Osteocyte (in vitro differentiated cells): ENCODE measurements at regions not wholly inside any gene's neighbourhood (a gene's known extent, or its start where the extent isn't known, plus 50 kb on each side); places are given as distances from the start of the nearest gene placed in this dataset.
A peak's percentile ranks its signal among the peaks of the same experiment; 100 is the strongest.

Experiments used
- DNase-seq: peaks from one replicate; pipeline ENCODE4 v3.0.0; 2021; ENCODE audit warnings: mixed read lengths; ENCODE audit not compliant: unreplicated experiment; ENCODE audit errors: extremely low spot score
- H3K27ac Mint-ChIP-seq: one replicate; pipeline ENCODE4 v1.8.0; 2021; ENCODE audit warnings: mild to moderate bottlenecking, mixed read lengths; ENCODE audit not compliant: unreplicated experiment
- H3K27me3 Mint-ChIP-seq: one replicate; pipeline ENCODE4 v1.8.0; 2021; ENCODE audit warnings: mixed read lengths; ENCODE audit not compliant: unreplicated experiment
- H3K36me3 Mint-ChIP-seq: one replicate; pipeline ENCODE4 v1.8.0; 2021; ENCODE audit warnings: mixed read lengths; ENCODE audit not compliant: unreplicated experiment
- H3K4me1 Mint-ChIP-seq: one replicate; pipeline ENCODE4 v1.8.0; 2021; ENCODE audit warnings: mixed read lengths; ENCODE audit not compliant: unreplicated experiment
- H3K4me3 Mint-ChIP-seq: one replicate; pipeline ENCODE4 v1.8.0; 2021; ENCODE audit warnings: mild to moderate bottlenecking, moderate library complexity, mixed read lengths; ENCODE audit not compliant: unreplicated experiment
- H3K9me3 Mint-ChIP-seq: one replicate; pipeline ENCODE4 v1.8.0; 2021; ENCODE audit warnings: mixed read lengths; ENCODE audit not compliant: unreplicated experiment
- CTCF ChIP-seq: fragments of 200-600 bp; sonication (generic); IDR thresholded peaks from 2 replicates; pipeline ENCODE4 v1.5.0; 2021; ENCODE audit warnings: antibody characterized with exemption, mild to moderate bottlenecking, moderate library complexity

GRCh38 chr1:43011020-43011419 is 52.4 kb upstream of the SLC2A1 start:
- Mint-ChIP-seq H3K4me1 (peaks cover 16% of the 10 kb centered on the region), H3K27ac (no peak overlapping the region), H3K4me3 (no peak overlapping the region), H3K9me3 (no peaks in the 10 kb centered on the region), H3K36me3 (no peaks in the 10 kb centered on the region), H3K27me3 (peaks cover 12% of the 10 kb centered on the region)
- DNase-seq: no peak
- TF ChIP-seq CTCF: no peak

GRCh38 chr1:43009274-43009673 is 50.6 kb upstream of the SLC2A1 start:
- DNase-seq: no peak
- no peaks in the 10 kb centered on the region for H3K9me3 Mint-ChIP-seq
- H3K27me3 Mint-ChIP-seq: peaks cover 9% of the 10 kb centered on the region
- H3K27ac Mint-ChIP-seq: no peak overlapping the region
- peaks cover 16% of the 10 kb centered on the region for H3K4me1 Mint-ChIP-seq
- H3K4me3 Mint-ChIP-seq: no peak overlapping the region
- H3K36me3 Mint-ChIP-seq: no peaks in the 10 kb centered on the region
- no peak for TF ChIP-seq CTCF

GRCh38 chr1:43008115-43009060 is 49.7 kb upstream of the SLC2A1 start:
- Mint-ChIP-seq H3K4me3 (no peak overlapping the region), H3K4me1 (peaks cover 16% of the 10 kb centered on the region), H3K9me3 (no peaks in the 10 kb centered on the region), H3K27me3 (peaks cover 5% of the 10 kb centered on the region), H3K36me3 (no peaks in the 10 kb centered on the region), H3K27ac (peak overlapping the region; percentile 52)
- no peak for DNase-seq
- TF ChIP-seq CTCF: no peak
